H7 (cell line): ENCODE measurements at regions not wholly inside any gene's neighbourhood (a gene's known extent, or its start where the extent isn't known, plus 50 kb on each side); places are given as distances from the start of the nearest gene placed in this dataset.

Experiments
- DNase-seq: peaks from one replicate; pipeline ENCODE4 v3.0.0; 2012
- H3K27me3 ChIP-seq: 2 replicates; pipeline ENCODE4 v1.6.0; 2011; ENCODE audit warnings: mild to moderate bottlenecking, low read length; ENCODE audit not compliant: control insufficient read depth, insufficient read depth
- H3K36me3 ChIP-seq: replicated peaks from 2 replicates; pipeline ENCODE4 v1.5.1; 2011; ENCODE audit warnings: low read length; ENCODE audit not compliant: control insufficient read depth, insufficient read depth
- H3K4me3 ChIP-seq: 2 replicates; pipeline ENCODE4 v1.5.1; 2011; ENCODE audit warnings: low read depth, mild to moderate bottlenecking, control low read depth, low read length, moderate library complexity; ENCODE audit not compliant: insufficient read depth

- Histone ChIP-seq H3K36me3 (no peaks in the 10 kb centered on the region), H3K4me3 (no peak overlapping the region), H3K27me3 (peaks cover 6% of the 10 kb centered on the region; the same call in 1 of the 2 replicates)
- no peak for DNase-seq
These were observed 62.3 kb upstream of the TMPO start for GRCh38 chr12:98453070-98453469.

DNA sequence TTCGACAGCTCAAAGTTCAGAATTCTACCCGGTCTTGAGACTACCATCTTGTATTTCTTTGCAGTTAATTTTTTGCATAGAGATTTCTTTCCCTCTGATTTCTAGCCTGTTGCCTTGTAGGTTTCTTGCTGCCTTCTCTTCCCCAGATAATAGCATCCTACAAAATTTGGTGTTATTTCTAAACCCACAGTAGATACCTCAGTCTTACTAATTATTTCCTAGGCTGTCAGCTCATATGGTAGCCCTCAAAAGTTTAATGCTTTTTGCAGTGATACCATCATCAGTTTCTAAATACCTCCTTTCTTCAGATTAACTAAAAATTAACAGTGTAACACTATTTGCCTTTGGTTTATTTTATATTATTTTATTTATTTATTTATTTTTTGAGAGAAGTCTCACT, 61.9 kb upstream of the TMPO start:
- no peak for DNase-seq
- no peak overlapping the region for H3K4me3 ChIP-seq
- H3K27me3 ChIP-seq: peaks cover 6% of the 10 kb centered on the region; the same call in 1 of the 2 replicates
- no peaks in the 10 kb centered on the region for H3K36me3 ChIP-seq

- no peak for DNase-seq
- peaks cover 6% of the 10 kb centered on the region; the same call in 1 of the 2 replicates for H3K27me3 ChIP-seq
- no peak overlapping the region for H3K4me3 ChIP-seq
- H3K36me3 ChIP-seq: no peaks in the 10 kb centered on the region
These were observed 59.3 kb upstream of the TMPO start for GRCh38 chr12:98456041-98456440.

DNA sequence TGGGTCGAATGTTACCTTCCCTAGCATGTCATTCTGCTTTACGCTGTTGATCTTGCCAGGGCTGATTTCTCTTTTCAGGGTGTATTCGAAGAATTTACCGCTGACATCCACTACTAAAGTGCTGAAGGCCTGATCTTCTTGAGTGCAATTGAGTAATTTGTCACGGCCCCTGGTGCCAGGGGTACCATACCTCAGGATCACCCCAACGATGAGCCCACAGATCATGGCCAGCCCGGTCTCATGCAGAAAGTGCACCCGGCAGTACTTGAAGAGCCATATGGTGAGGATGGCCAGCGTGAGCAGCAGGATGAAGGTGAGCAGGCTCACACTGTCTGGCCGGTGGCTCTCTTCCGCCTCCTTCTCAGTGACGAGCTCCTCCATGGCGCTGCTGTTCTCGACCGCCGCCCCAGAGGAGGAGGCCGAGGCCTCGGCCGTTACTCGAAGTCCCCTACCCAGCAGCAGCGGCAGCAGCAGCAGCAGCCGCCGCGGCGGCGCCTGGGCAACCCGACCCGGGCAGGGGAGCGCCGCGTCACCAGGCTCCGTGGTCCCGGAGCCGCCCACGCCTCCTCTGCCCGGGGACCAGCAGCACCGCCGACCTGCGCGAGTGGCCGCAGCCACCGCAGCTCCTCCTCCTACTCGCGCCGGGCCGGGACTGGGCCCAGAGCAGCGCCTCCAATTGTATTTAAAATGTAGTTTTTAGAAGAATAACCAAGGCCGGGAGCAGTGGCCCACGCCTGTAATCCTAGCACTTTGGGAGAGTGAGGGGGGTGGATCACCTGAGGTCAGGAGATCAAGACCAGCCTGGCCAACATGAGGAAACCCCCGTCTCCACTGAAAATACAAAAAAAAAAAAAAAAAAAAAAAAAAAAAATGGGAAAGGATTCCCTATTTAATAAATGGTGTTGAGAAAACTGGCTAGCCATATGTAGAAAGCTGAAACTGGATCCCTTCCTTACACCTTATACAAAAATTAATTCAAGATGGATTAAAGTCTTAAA, 58.5 kb upstream of the TMPO start:
- Histone ChIP-seq H3K27me3 (peaks cover 6% of the 10 kb centered on the region; the same call in 1 of the 2 replicates), H3K36me3 (no peaks in the 10 kb centered on the region), H3K4me3 (peak overlapping the region; percentile 32)
- peak; percentile 89 for DNase-seq

DNA sequence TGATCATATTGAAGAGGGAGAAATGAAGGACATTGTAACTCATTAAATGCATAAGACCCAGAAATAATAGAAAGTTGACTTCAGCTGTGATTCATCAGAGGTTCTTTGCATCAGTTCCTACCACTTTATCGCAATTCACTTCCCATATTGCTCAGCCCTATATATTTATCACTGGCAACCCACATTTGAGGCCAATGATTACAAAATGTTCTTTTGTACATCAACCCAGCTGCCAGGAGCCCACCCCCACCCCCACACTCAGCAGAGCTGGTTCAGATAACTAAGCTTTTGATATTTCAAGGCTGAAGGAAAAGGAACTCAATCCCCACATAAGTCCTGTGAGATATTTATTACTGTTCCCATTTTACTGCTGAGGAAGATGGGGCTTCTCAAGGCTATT, 51.2 kb upstream of the TMPO start:
- no peak for DNase-seq
- no peaks in the 10 kb centered on the region for H3K27me3 ChIP-seq

GRCh38 chr12:98465505-98465904, 49.9 kb upstream of the TMPO start:
- Histone ChIP-seq H3K36me3 (no peaks in the 10 kb centered on the region), H3K27me3 (no peaks in the 10 kb centered on the region), H3K4me3 (no peak overlapping the region)
- DNase-seq: no peak

More for the DNA sequence above, 51.2 kb upstream of the TMPO start:
- H3K4me3 ChIP-seq: no peak overlapping the region
- no peaks in the 10 kb centered on the region for H3K36me3 ChIP-seq
